Psoas muscle (tissue), 7 donors: ENCODE measurements at regions not wholly inside any gene's neighbourhood (a gene's known extent, or its start where the extent isn't known, plus 50 kb on each side); places are given as distances from the start of the nearest gene placed in this dataset.
A peak's percentile ranks its signal among the peaks of the same experiment; 100 is the strongest.

Source experiments
- ATAC-seq, 4 donors: fragments of 200-7000 bp; cut with Tn5 transposase; one replicate each; pipeline ENCODE4 v1.9.1; 2020; ENCODE audit warnings: moderate library complexity in 3 of 4, mild to moderate bottlenecking in 2 of 4
- DNase-seq, 2 donors: peaks; one replicate each; pipeline ENCODE4 v3.0.0-alpha.2; 2020
- H3K27ac ChIP-seq: fragments of 200-600 bp; one replicate; pipeline ENCODE4 v1.8.0; 2022
- H3K27me3 ChIP-seq, 3 donors: fragments of 200-600 bp in 1 of 3; one replicate each; pipeline versions ENCODE4 v1.6.1 to v1.8.0; 2013 to 2022; ENCODE audit warnings: low read length in 2 of 3, mild to moderate bottlenecking in 2 of 3, moderate library complexity in 1 of 3; ENCODE audit not compliant: insufficient read depth in 3 of 3
- H3K36me3 ChIP-seq, 2 donors: fragments of 200-600 bp in 1 of 2; one replicate each; pipeline versions ENCODE4 v1.6.1 to v1.8.0; 2013 to 2022; ENCODE audit warnings: low read depth in 1 of 2, mild to moderate bottlenecking in 1 of 2, moderate library complexity in 1 of 2; ENCODE audit not compliant: insufficient read depth in 1 of 2
- H3K4me1 ChIP-seq: fragments of 200-600 bp; one replicate; pipeline ENCODE4 v1.8.0; 2022
- H3K4me3 ChIP-seq: fragments of 200-600 bp; one replicate; pipeline ENCODE4 v1.8.0; 2022; ENCODE audit warnings: mild to moderate bottlenecking
- H3K9me3 ChIP-seq: fragments of 200-600 bp; one replicate; pipeline ENCODE4 v1.8.0; 2022
- WGBS, 3 donors: extraction: QIAGEN DNeasy Blood & Tissue Kit; methylation state at CpG; one replicate each; pipeline versions ENCODE4 v1.1.6 to v1.1.7; 2013; 5-methylcytosine and 5-hydroxymethylcytosine counted together
- intact Hi-C, 2 donors: fragments of 100-400 bp; cut with DNase I; formaldehyde crosslinking; loops; one replicate each; pipeline versions ENCODE4 v1.11.0 to v1.14.2; 2022
- TF ChIP-seq, protein P1 (sequence below): fragments of 200-600 bp; IDR thresholded peaks from one replicate; pipeline ENCODE4 v1.8.0; 2022; ENCODE audit warnings: antibody characterized with exemption
- donor health status: healthy with polysubstance abuse.
- donor health status: DM: no; HTN: no; CAD: no; lungs with moderate emphysema.
- donor health status: Bipolar disorder and iron deficiency.
- donor health status: healthy.
- donor health status: DM: yes; HTN: yes; CAD: no.
- donor health status: DM: no; HTN: no; CAD: no.
- donor health status: DM: yes; HTN: yes; CAD: no.

GRCh38 chr9:78566521-78566920 is 269.6 kb downstream of the PSAT1 start:
- no peaks in the 10 kb centered on the region for H3K9me3 ChIP-seq
- H3K4me3 ChIP-seq: no peak overlapping the region
- TF ChIP-seq, protein P1, sequence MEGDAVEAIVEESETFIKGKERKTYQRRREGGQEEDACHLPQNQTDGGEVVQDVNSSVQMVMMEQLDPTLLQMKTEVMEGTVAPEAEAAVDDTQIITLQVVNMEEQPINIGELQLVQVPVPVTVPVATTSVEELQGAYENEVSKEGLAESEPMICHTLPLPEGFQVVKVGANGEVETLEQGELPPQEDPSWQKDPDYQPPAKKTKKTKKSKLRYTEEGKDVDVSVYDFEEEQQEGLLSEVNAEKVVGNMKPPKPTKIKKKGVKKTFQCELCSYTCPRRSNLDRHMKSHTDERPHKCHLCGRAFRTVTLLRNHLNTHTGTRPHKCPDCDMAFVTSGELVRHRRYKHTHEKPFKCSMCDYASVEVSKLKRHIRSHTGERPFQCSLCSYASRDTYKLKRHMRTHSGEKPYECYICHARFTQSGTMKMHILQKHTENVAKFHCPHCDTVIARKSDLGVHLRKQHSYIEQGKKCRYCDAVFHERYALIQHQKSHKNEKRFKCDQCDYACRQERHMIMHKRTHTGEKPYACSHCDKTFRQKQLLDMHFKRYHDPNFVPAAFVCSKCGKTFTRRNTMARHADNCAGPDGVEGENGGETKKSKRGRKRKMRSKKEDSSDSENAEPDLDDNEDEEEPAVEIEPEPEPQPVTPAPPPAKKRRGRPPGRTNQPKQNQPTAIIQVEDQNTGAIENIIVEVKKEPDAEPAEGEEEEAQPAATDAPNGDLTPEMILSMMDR: no peak
- no peaks in the 10 kb centered on the region for H3K4me1 ChIP-seq
- intact Hi-C loops: no loop called here
- no peak for ATAC-seq
- H3K27me3 ChIP-seq: no peaks in the 10 kb centered on the region
- DNase-seq: no peak
- 37 to 71% (median 43%) methylated on average over 2 of the region's 2 CpGs for WGBS, 3 donors
- no peaks in the 10 kb centered on the region for H3K36me3 ChIP-seq
- H3K27ac ChIP-seq: no peak overlapping the region

- Histone ChIP-seq H3K27me3 (no peaks in the 10 kb centered on the region), H3K27ac (no peak overlapping the region), H3K4me3 (no peak overlapping the region), H3K36me3 (no peaks in the 10 kb centered on the region), H3K9me3 (no peaks in the 10 kb centered on the region), H3K4me1 (no peaks in the 10 kb centered on the region)
- 80 to 89% (median 88%) methylated on average over 5 of the region's 5 CpGs for whole genome bisulfite sequencing, 3 donors
- intact Hi-C loops: no loop called here
- TF ChIP-seq, protein P1: no peak
- DNase-seq (no peak), ATAC-seq (peak in 2 of 4 donors; percentile 49 to 55)
Measured at GRCh38 chr9:78566948-78567675, 270.2 kb downstream of the PSAT1 start.

DNA sequence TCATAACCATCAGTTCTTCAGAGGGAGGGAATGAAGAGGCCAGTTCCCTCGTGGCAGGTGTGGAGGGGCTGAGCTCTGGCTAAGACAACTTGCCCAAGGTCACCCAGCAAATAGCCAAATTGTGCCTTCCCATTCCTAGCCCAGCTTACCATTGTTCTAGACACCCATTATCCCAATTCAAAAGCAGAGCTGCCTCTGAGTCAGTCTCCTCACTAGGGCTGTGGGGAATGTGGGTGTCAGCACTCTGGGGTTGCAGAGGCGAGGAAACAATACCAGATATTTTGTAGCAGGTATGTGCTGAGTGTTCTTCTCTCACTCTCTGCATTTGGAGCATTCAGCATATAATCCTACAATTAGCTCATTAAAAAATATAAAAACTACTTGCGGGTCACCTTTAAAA is 270.8 kb downstream of the PSAT1 start:
- ATAC-seq (no peak), DNase-seq (no peak)
- intact Hi-C loops: no loop called here
- Histone ChIP-seq H3K27me3 (no peaks in the 10 kb centered on the region), H3K36me3 (no peaks in the 10 kb centered on the region), H3K27ac (no peak overlapping the region), H3K9me3 (no peaks in the 10 kb centered on the region), H3K4me1 (no peaks in the 10 kb centered on the region), H3K4me3 (no peak overlapping the region)
- TF ChIP-seq, protein P1: no peak
- WGBS, 3 donors: 84 to 90% (median 88%) methylated on average over 3 of the region's 3 CpGs

GRCh38 chr9:78568774-78569173 is 271.8 kb downstream of the PSAT1 start:
- intact Hi-C loops: no loop called here
- H3K36me3 ChIP-seq: no peaks in the 10 kb centered on the region
- H3K4me3 ChIP-seq: no peak overlapping the region
- TF ChIP-seq, protein P1: no peak
- H3K4me1 ChIP-seq: peaks cover 4% of the 10 kb centered on the region
- no peaks in the 10 kb centered on the region for H3K27me3 ChIP-seq
- ATAC-seq: no peak
- H3K27ac ChIP-seq: no peak overlapping the region
- no peak for DNase-seq
- H3K9me3 ChIP-seq: no peaks in the 10 kb centered on the region
- 92 to 97% (median 95%) methylated on average over 5 of the region's 5 CpGs for WGBS, 3 donors

- DNase-seq (no peak), ATAC-seq (no peak)
- TF ChIP-seq, protein P1: no peak
- WGBS, 3 donors: 40 to 58% (median 57%) methylated on average over 3 of the region's 3 CpGs
- no peak overlapping the region for H3K4me3 ChIP-seq
- no peaks in the 10 kb centered on the region for H3K27me3 ChIP-seq
- no peaks in the 10 kb centered on the region for H3K9me3 ChIP-seq
- H3K4me1 ChIP-seq: peaks cover 4% of the 10 kb centered on the region
- H3K27ac ChIP-seq: no peak overlapping the region
- intact Hi-C loops: no loop called here
- no peaks in the 10 kb centered on the region for H3K36me3 ChIP-seq
Measured at GRCh38 chr9:78572266-78572665, 275.3 kb downstream of the PSAT1 start.
